Lung (tissue), 11 donors: ENCODE measurements at regions not wholly inside any gene's neighbourhood (a gene's known extent, or its start where the extent isn't known, plus 50 kb on each side); places are given as distances from the start of the nearest gene placed in this dataset.
"Not testable (repeated sequence)": the region's sequence is repeated elsewhere in the genome, so short reads cannot be mapped to it uniquely, and the experiment has no call there.

Source experiments
- ATAC-seq: fragments of 200-7000 bp; cut with Tn5 transposase; one replicate; pipeline ENCODE4 v1.9.1; 2020; ENCODE audit warnings: moderate number of reproducible peaks; ENCODE audit not compliant: insufficient read depth, low FRiP score
- DNase-seq, 3 donors: peaks; one replicate each; pipeline ENCODE4 v3.0.0-alpha.2; 2013 to 2017
- H3K27ac ChIP-seq, 2 donors: one replicate each; pipeline ENCODE4 v1.5.1; 2013; ENCODE audit warnings: mild to moderate bottlenecking in 2 of 2, moderate library complexity in 2 of 2, control low read depth in 1 of 2, inconsistent platforms in 1 of 2, low read depth in 1 of 2, low read length in 1 of 2
- H3K27me3 ChIP-seq, 3 donors: one replicate each; pipeline ENCODE4 v1.5.1; 2013; ENCODE audit warnings: low read length in 2 of 3; ENCODE audit not compliant: control insufficient read depth in 3 of 3, insufficient read depth in 3 of 3
- H3K36me3 ChIP-seq, 4 donors: one replicate each; pipeline ENCODE4 v1.5.1; 2013; ENCODE audit warnings: low read length in 4 of 4, mild to moderate bottlenecking in 1 of 4, moderate library complexity in 1 of 4; ENCODE audit not compliant: control insufficient read depth in 4 of 4, insufficient read depth in 4 of 4
- H3K4me1 ChIP-seq, 5 donors: one replicate each; pipeline ENCODE4 v1.5.1; 2013; ENCODE audit warnings: low read length in 5 of 5, mild to moderate bottlenecking in 2 of 5, moderate library complexity in 1 of 5; ENCODE audit not compliant: control insufficient read depth in 5 of 5, insufficient read depth in 5 of 5
- H3K4me3 ChIP-seq: one replicate; pipeline ENCODE4 v1.5.1; 2013; ENCODE audit warnings: mild to moderate bottlenecking, control low read depth, moderate library complexity
- H3K9ac ChIP-seq, 2 donors: one replicate each; pipeline ENCODE4 v1.5.1; 2013; ENCODE audit warnings: low read length in 2 of 2, control low read depth in 1 of 2; ENCODE audit not compliant: insufficient read depth in 1 of 2
- H3K9me3 ChIP-seq, 4 donors: one replicate each; pipeline ENCODE4 v1.5.1; 2013; ENCODE audit warnings: low read length in 3 of 4, mild to moderate bottlenecking in 1 of 4, moderate library complexity in 1 of 4; ENCODE audit not compliant: control insufficient read depth in 4 of 4, insufficient read depth in 3 of 4
- WGBS, 2 donors: extraction: QIAGEN DNeasy Blood & Tissue Kit; methylation state at CpG; one replicate each; pipeline ENCODE4 v1.1.7; 2013; 5-methylcytosine and 5-hydroxymethylcytosine counted together
- TF ChIP-seq, protein P1 (sequence below): IDR thresholded peaks from 2 replicates; pipeline ENCODE4 v1.5.1; 2012; ENCODE audit warnings: mild to moderate bottlenecking; ENCODE audit errors: control extremely low read depth, extremely low read depth
- donor health status: control.
- donor health status: control.
- donor health status: Bipolar disorder and iron deficiency.
- donor health status: healthy.
- donor health status: DM: yes; HTN: yes; CAD: no.

GRCh38 chr13:90276216-90276615 is 1071.3 kb upstream of the MIR17HG start:
- Histone ChIP-seq H3K9ac (no peak overlapping the region), H3K4me1 (peaks cover 0 to 3% (median 0%) of the 10 kb centered on the region in 5 donors), H3K27ac (no peak overlapping the region), H3K27me3 (no peaks in the 10 kb centered on the region), H3K36me3 (no peaks in the 10 kb centered on the region), H3K4me3 (no peak overlapping the region), H3K9me3 (no peaks in the 10 kb centered on the region)
- WGBS, 2 donors, result 71 to 89% methylated on average over 1 of the region's 1 CpG
- ATAC-seq, result no peak
- DNase-seq, result peak in 1 of 3 donors; percentile 25
- TF ChIP-seq, protein P1, sequence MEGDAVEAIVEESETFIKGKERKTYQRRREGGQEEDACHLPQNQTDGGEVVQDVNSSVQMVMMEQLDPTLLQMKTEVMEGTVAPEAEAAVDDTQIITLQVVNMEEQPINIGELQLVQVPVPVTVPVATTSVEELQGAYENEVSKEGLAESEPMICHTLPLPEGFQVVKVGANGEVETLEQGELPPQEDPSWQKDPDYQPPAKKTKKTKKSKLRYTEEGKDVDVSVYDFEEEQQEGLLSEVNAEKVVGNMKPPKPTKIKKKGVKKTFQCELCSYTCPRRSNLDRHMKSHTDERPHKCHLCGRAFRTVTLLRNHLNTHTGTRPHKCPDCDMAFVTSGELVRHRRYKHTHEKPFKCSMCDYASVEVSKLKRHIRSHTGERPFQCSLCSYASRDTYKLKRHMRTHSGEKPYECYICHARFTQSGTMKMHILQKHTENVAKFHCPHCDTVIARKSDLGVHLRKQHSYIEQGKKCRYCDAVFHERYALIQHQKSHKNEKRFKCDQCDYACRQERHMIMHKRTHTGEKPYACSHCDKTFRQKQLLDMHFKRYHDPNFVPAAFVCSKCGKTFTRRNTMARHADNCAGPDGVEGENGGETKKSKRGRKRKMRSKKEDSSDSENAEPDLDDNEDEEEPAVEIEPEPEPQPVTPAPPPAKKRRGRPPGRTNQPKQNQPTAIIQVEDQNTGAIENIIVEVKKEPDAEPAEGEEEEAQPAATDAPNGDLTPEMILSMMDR, result no peak

DNA sequence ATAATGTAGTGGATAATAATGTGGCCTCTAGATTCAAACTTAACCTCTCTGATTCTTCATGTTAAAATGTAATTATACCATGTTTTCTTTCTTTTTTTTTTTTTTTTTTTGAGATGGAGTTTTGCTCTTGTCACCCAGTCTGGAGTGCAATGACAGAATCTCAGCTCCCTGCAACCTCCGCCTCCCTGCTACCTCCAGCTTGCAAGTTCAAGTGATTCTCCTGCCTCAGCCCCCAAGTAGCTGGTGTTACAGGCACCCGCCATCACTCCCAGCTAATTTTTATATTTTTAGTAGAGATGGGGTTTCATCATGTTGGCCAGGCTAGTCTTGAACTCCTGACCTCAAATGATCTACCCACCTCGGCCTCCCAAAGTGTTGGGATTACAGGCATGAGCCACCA is 1069.3 kb upstream of the MIR17HG start:
- H3K36me3 ChIP-seq, ATAC-seq: not testable (repeated sequence)
- 91 to 95% methylated on average over 3 of the region's 3 CpGs for WGBS, 2 donors

GRCh38 chr13:90281709-90282108 is 1065.8 kb upstream of the MIR17HG start:
- Histone ChIP-seq H3K27ac (no peak overlapping the region), H3K4me3 (no peak overlapping the region), H3K4me1 (peaks cover 0 to 1% (median 0%) of the 10 kb centered on the region in 5 donors), H3K27me3 (no peaks in the 10 kb centered on the region), H3K9ac (no peak overlapping the region), H3K36me3 (no peaks in the 10 kb centered on the region), H3K9me3 (no peaks in the 10 kb centered on the region)
- ATAC-seq, result no peak
- TF ChIP-seq, protein P1, result no peak
- peak in 2 of 3 donors; percentile 1 for DNase-seq

More for the DNA sequence above, 1069.3 kb upstream of the MIR17HG start:
- not testable (repeated sequence) for H3K9ac ChIP-seq, H3K9me3 ChIP-seq, H3K4me1 ChIP-seq, H3K27me3 ChIP-seq, DNase-seq, H3K27ac ChIP-seq, H3K4me3 ChIP-seq

DNA sequence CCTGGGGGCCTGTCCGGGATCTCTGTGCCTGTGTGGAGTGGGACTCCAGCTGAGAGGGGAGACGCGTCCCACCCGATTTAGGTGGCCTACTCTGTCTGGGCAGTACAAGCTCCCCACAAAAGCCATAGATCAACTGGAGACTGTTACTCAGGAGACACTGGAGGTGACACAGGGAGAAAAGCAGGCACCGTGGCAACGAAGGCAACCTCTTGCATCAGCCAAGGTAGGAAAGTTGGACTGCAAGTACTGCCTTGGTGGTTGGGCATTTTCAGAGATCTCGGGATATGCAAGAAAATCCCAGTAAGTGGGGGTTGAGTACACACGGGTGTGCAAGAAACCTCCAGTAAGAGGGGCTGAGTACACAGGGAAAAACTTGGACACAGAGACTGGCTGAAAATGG is 1060.0 kb upstream of the MIR17HG start:
- no peak overlapping the region for H3K4me3 ChIP-seq
- H3K27me3 ChIP-seq, result no peaks in the 10 kb centered on the region
- H3K4me1 ChIP-seq, result no peaks in the 10 kb centered on the region
- no peak overlapping the region for H3K9ac ChIP-seq
- no peak for DNase-seq
- 91 to 94% methylated on average over 8 of the region's 8 CpGs for WGBS, 2 donors
- no peaks in the 10 kb centered on the region for H3K36me3 ChIP-seq
- no peaks in the 10 kb centered on the region for H3K9me3 ChIP-seq
- TF ChIP-seq, protein P1, result no peak
- ATAC-seq, result no peak
- no peak overlapping the region for H3K27ac ChIP-seq
